ENCODE measurements at regions not wholly inside any gene's neighbourhood (a gene's known extent, or its start where the extent isn't known, plus 50 kb on each side); places are given as distances from the start of the nearest gene placed in this dataset.

- Histone ChIP-seq H3K4me3 (no peak overlapping the region), H3K36me3 (no peaks in the 10 kb centered on the region), H3K4me1 (replicated peaks) (no peaks in the 10 kb centered on the region), H3K27ac (no peak overlapping the region), H3K27me3 (replicated peaks; ENCODE audit: insufficient read depth) (no peaks in the 10 kb centered on the region), H3K9me3 (no peaks in the 10 kb centered on the region)
- DNase-seq (ENCODE audit: low spot score) = no peak
- TF ChIP-seq, protein P1, sequence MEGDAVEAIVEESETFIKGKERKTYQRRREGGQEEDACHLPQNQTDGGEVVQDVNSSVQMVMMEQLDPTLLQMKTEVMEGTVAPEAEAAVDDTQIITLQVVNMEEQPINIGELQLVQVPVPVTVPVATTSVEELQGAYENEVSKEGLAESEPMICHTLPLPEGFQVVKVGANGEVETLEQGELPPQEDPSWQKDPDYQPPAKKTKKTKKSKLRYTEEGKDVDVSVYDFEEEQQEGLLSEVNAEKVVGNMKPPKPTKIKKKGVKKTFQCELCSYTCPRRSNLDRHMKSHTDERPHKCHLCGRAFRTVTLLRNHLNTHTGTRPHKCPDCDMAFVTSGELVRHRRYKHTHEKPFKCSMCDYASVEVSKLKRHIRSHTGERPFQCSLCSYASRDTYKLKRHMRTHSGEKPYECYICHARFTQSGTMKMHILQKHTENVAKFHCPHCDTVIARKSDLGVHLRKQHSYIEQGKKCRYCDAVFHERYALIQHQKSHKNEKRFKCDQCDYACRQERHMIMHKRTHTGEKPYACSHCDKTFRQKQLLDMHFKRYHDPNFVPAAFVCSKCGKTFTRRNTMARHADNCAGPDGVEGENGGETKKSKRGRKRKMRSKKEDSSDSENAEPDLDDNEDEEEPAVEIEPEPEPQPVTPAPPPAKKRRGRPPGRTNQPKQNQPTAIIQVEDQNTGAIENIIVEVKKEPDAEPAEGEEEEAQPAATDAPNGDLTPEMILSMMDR (IDR thresholded peaks at IDR 0.05) = no peak
- TF ChIP-seq POLR2A (IDR thresholded peaks at IDR 0.05) (no peak), POLR2AphosphoS5 (IDR thresholded peaks at IDR 0.05) (no peak)
- intact Hi-C loops (cut with DNase I) = no loop called here
- 69% methylated on average over 7 of the region's 7 CpGs for WGBS
These were observed 345.6 kb downstream of the NPHP4 start for GRCh38 chr1:5646486-5647149.

DNA sequence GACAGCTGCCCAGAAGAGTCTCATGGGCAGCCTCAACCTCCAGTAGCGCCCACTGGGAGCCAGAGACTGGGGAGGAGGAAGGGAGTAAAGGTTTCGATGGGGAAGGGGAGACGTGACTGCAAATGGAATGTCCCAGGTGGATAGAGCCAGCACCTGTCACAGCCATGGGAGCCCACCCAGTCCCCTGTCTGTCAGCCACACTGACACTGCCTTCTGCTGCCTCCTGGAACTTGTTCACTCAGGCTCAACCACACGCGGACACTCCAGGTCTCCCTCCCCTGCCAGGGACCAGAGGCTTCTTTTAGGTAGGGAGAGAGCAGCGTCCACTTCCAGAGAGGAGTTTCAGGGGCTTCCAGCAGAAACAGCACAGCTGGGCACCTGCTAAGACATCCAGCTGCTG, 346.3 kb downstream of the NPHP4 start:
- H3K9me3 ChIP-seq = no peaks in the 10 kb centered on the region
- H3K4me3 ChIP-seq = no peak overlapping the region
- H3K4me1 ChIP-seq (replicated peaks) = no peaks in the 10 kb centered on the region
- no peak for DNase-seq (ENCODE audit: low spot score)
- TF ChIP-seq POLR2A (IDR thresholded peaks at IDR 0.05) = no peak
- no peak for TF ChIP-seq POLR2AphosphoS5 (IDR thresholded peaks at IDR 0.05)
- TF ChIP-seq, protein P1 (IDR thresholded peaks at IDR 0.05) = no peak
- 84% methylated on average over 6 of the region's 6 CpGs for WGBS
- no peaks in the 10 kb centered on the region for H3K27me3 ChIP-seq (replicated peaks; ENCODE audit: insufficient read depth)
- intact Hi-C loops (cut with DNase I) = no loop called here
- no peaks in the 10 kb centered on the region for H3K36me3 ChIP-seq
- H3K27ac ChIP-seq = no peak overlapping the region

DNA sequence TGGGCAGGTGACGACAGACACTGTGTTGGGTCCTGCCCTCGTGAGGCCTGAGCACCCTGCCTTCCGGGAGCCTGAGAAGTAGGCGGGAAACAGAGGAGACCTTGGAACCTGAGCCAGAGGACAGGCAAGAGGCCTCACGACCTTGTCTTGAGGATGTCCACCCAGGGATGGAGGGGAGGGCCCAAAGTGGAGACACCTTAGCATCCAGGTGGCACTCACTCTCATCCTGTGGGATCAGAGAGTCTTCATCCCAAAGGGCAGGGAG, 347.2 kb downstream of the NPHP4 start:
- TF ChIP-seq POLR2A (IDR thresholded peaks at IDR 0.05) (no peak), POLR2AphosphoS5 (IDR thresholded peaks at IDR 0.05) (no peak)
- TF ChIP-seq, protein P1 (IDR thresholded peaks at IDR 0.05) = no peak

DNA sequence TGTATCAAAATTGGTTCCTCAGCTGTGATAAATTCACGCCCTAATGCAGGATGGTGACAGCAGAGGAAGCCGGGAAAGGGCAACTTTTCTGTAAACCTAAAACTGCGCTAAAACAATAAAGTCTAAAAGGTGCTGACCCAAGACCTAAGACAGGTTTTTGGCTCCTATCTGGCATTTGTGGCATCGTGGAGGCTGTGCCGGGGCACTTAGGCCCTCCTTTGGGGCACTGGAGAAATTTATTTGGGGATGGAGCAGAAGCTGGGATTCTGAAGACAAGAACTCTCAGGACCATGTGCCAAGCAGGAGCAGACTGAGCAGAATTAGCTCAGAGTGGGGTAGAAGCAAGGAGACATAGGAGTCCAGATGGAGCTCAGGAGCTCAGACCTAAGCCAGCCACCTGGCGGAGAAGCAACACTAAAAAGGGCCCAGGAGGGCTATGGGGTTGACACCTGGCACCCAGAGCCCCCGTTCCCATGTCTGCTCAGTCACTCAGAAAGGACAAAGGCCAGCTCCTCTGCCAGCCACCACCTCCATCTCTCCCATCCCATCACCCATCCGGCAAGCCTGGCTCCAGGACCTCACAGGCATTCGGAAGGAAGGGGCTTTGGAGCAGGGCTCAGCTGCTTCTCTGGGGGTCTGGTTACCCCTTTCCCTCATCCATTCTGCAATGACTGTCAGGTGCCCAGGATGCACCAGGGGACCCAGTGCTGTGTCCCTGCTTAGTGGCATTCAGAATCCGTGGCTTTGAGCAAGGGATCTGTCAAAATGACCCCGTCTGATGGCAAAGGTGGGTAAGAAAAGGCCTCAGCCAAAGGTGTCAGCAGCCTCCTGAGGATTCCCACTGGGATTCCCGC, 347.7 kb downstream of the NPHP4 start:
- no peak overlapping the region for H3K4me3 ChIP-seq
- H3K4me1 ChIP-seq (replicated peaks) = no peaks in the 10 kb centered on the region
- no peak overlapping the region for H3K27ac ChIP-seq
- no peaks in the 10 kb centered on the region for H3K36me3 ChIP-seq
- WGBS = 92% methylated on average over 10 of the region's 12 CpGs
- intact Hi-C loops (cut with DNase I) = no loop called here
- no peaks in the 10 kb centered on the region for H3K9me3 ChIP-seq
- TF ChIP-seq POLR2A (IDR thresholded peaks at IDR 0.05) = no peak
- no peak for TF ChIP-seq POLR2AphosphoS5 (IDR thresholded peaks at IDR 0.05)
- TF ChIP-seq, protein P1 (IDR thresholded peaks at IDR 0.05) = no peak
- no peak for DNase-seq (ENCODE audit: low spot score)
- H3K27me3 ChIP-seq (replicated peaks; ENCODE audit: insufficient read depth) = no peaks in the 10 kb centered on the region

More for the DNA sequence above, 347.2 kb downstream of the NPHP4 start:
- H3K9me3 ChIP-seq = no peaks in the 10 kb centered on the region
- WGBS = 94% methylated on average over 5 of the region's 5 CpGs
- no peak for DNase-seq (ENCODE audit: low spot score)
- H3K4me3 ChIP-seq = no peak overlapping the region
- intact Hi-C loops (cut with DNase I) = no loop called here
- no peaks in the 10 kb centered on the region for H3K4me1 ChIP-seq (replicated peaks)
- no peak overlapping the region for H3K27ac ChIP-seq
- no peaks in the 10 kb centered on the region for H3K36me3 ChIP-seq
- no peaks in the 10 kb centered on the region for H3K27me3 ChIP-seq (replicated peaks; ENCODE audit: insufficient read depth)

Measured in prostate gland (tissue), 2 donors.